Thoracic aorta (tissue), 2 donors: ENCODE measurements at regions not wholly inside any gene's neighbourhood (a gene's known extent, or its start where the extent isn't known, plus 50 kb on each side); places are given as distances from the start of the nearest gene placed in this dataset.

ENCODE experiments used
- ATAC-seq: fragments of 150-250 bp; one replicate; pipeline ENCODE4 v1.8.0; 2017; ENCODE audit warnings: low read depth; ENCODE audit not compliant: insufficient number of reproducible peaks, low FRiP score
- DNase-seq: peaks from one replicate; pipeline ENCODE4 v3.0.0-alpha.2; 2020; ENCODE audit warnings: low spot score
- H3K27ac ChIP-seq, 2 donors: fragments of 200-600 bp; sonication (generic); 1 replicate in 1 of 2; 2 replicates in 1 of 2; pipeline ENCODE4 v1.5.1; 2016; ENCODE audit warnings: mild to moderate bottlenecking in 2 of 2, moderate library complexity in 2 of 2
- H3K27me3 ChIP-seq: fragments of 200-600 bp; sonication (generic); replicated peaks from 2 replicates; pipeline ENCODE4 v1.6.0; 2016; ENCODE audit warnings: mild to moderate bottlenecking; ENCODE audit not compliant: insufficient read depth
- H3K36me3 ChIP-seq: fragments of 200-600 bp; sonication (generic); one replicate; pipeline ENCODE4 v1.5.1; 2016
- H3K4me1 ChIP-seq, 2 donors: fragments of 200-600 bp; sonication (generic); 1 replicate in 1 of 2; 2 replicates in 1 of 2; pipeline versions ENCODE4 v1.5.1 to v1.6.0; 2016; ENCODE audit warnings: low read depth in 2 of 2, mild to moderate bottlenecking in 1 of 2; ENCODE audit not compliant: control insufficient read depth in 1 of 2
- H3K4me3 ChIP-seq: fragments of 200-600 bp; sonication (generic); 2 replicates; pipeline ENCODE4 v1.5.1; 2016; ENCODE audit warnings: mild to moderate bottlenecking
- H3K9me3 ChIP-seq: fragments of 200-600 bp; sonication (generic); 2 replicates; pipeline ENCODE4 v1.5.1; 2016
- TF ChIP-seq, protein P1 (sequence below): fragments of 200-600 bp; sonication (generic); IDR thresholded peaks from one replicate; pipeline ENCODE4 v1.5.1; 2019; ENCODE audit warnings: antibody characterized with exemption

DNA sequence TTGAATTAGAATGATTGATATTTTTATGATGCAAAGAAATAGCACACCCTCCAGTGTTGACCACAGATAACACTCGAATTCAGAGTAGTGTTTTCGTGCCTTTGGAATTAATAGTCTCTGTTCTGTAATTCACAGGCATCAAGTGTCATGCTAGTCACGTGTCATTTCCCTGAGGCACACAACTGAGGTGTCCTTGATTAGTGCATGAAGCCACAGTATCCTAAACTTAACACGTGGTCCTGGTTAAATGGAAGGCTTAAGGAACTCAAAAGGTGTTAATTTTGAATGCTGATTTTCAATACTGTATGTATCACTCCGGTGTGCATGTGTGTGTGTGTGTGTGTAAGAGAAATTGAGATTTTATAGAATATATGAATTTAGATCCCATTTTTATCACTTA is 625.6 kb downstream of the TMEM114 start:
- H3K27me3 ChIP-seq, result no peaks in the 10 kb centered on the region
- no peak overlapping the region for H3K4me3 ChIP-seq
- H3K4me1 ChIP-seq, result no peaks in the 10 kb centered on the region
- ATAC-seq (no peak), DNase-seq (no peak)
- TF ChIP-seq, protein P1, sequence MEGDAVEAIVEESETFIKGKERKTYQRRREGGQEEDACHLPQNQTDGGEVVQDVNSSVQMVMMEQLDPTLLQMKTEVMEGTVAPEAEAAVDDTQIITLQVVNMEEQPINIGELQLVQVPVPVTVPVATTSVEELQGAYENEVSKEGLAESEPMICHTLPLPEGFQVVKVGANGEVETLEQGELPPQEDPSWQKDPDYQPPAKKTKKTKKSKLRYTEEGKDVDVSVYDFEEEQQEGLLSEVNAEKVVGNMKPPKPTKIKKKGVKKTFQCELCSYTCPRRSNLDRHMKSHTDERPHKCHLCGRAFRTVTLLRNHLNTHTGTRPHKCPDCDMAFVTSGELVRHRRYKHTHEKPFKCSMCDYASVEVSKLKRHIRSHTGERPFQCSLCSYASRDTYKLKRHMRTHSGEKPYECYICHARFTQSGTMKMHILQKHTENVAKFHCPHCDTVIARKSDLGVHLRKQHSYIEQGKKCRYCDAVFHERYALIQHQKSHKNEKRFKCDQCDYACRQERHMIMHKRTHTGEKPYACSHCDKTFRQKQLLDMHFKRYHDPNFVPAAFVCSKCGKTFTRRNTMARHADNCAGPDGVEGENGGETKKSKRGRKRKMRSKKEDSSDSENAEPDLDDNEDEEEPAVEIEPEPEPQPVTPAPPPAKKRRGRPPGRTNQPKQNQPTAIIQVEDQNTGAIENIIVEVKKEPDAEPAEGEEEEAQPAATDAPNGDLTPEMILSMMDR, result no peak
- no peaks in the 10 kb centered on the region for H3K36me3 ChIP-seq
- H3K27ac ChIP-seq, result no peak overlapping the region
- H3K9me3 ChIP-seq, result no peaks in the 10 kb centered on the region

DNA sequence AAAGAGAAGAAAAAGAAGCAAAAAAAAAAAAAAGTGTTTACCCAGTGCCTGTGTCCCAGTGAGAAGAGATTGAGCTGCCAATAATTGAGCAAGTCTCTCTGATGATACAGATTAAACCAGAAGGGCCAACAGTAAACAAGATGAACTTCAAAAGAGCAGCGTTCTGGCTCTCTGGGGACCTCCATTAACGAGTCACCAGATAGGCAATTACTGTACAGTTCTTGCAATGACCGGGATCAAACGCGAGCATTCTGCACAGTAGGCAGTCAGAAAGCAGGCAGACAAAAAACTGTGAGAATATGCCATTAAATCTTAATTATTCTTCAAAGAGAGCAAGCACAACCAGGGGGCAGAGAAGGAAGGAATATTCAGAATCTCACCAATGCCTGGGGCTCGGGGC is 626.1 kb downstream of the TMEM114 start:
- no peak overlapping the region for H3K4me3 ChIP-seq
- TF ChIP-seq, protein P1, result no peak
- no peaks in the 10 kb centered on the region for H3K4me1 ChIP-seq
- no peaks in the 10 kb centered on the region for H3K27me3 ChIP-seq
- H3K36me3 ChIP-seq, result no peaks in the 10 kb centered on the region
- DNase-seq (no peak), ATAC-seq (no peak)
- no peaks in the 10 kb centered on the region for H3K9me3 ChIP-seq
- H3K27ac ChIP-seq, result no peak overlapping the region

GRCh38 chr16:7962091-7962879 is 628.0 kb downstream of the TMEM114 start:
- H3K4me3 ChIP-seq, result no peak overlapping the region
- TF ChIP-seq, protein P1, result no peak
- H3K9me3 ChIP-seq, result no peaks in the 10 kb centered on the region
- DNase-seq, result no peak
- H3K36me3 ChIP-seq, result no peaks in the 10 kb centered on the region
- no peaks in the 10 kb centered on the region for H3K27me3 ChIP-seq
- H3K4me1 ChIP-seq, result no peaks in the 10 kb centered on the region
- H3K27ac ChIP-seq, result no peak overlapping the region
- no peak for ATAC-seq

- Histone ChIP-seq H3K9me3 (no peaks in the 10 kb centered on the region), H3K27ac (no peak overlapping the region), H3K4me1 (no peaks in the 10 kb centered on the region), H3K27me3 (no peaks in the 10 kb centered on the region), H3K36me3 (no peaks in the 10 kb centered on the region), H3K4me3 (no peak overlapping the region)
- DNase-seq, result no peak
- TF ChIP-seq, protein P1, result no peak
- no peak for ATAC-seq
These were observed 624.5 kb downstream of the RBFOX1 start for GRCh38 chr16:7957151-7957550.

DNA sequence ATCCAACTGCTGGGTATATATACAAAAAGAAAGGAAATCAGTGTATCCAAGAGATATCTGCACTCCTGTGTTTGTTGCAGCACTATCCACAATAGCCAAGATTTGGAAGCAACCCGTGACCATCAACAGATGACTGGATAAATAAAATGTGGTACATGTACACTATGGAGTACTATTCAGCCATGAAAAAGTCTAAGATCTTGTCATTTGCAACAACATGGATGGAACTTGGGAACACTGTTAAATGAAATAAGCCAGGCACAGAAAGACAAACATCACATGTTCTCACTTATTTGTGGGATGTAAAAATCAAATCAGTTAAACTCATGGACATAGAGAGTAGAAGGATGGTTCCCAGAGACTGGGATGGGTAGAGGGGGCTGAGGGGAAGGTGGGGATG is 620.7 kb downstream of the RBFOX1 start:
- Histone ChIP-seq H3K36me3 (no peaks in the 10 kb centered on the region), H3K9me3 (no peaks in the 10 kb centered on the region), H3K27me3 (no peaks in the 10 kb centered on the region), H3K27ac (no peak overlapping the region), H3K4me3 (no peak overlapping the region), H3K4me1 (no peaks in the 10 kb centered on the region)
- TF ChIP-seq, protein P1, result no peak
- DNase-seq (no peak), ATAC-seq (no peak)
